GM21619 (cell line): ENCODE measurements at regions not wholly inside any gene's neighbourhood (a gene's known extent, or its start where the extent isn't known, plus 50 kb on each side); places are given as distances from the start of the nearest gene placed in this dataset.
A peak's percentile ranks its signal among the peaks of the same experiment; 100 is the strongest.
"Not testable (repeated sequence)": the region's sequence is repeated elsewhere in the genome, so short reads cannot be mapped to it uniquely, and the experiment has no call there.

Experiments used
- ATAC-seq: cut with Tn5 transposase; IDR thresholded peaks from one replicate; pipeline ENCODE4 v1.9.1; 2021; ENCODE audit not compliant: unreplicated experiment

DNA sequence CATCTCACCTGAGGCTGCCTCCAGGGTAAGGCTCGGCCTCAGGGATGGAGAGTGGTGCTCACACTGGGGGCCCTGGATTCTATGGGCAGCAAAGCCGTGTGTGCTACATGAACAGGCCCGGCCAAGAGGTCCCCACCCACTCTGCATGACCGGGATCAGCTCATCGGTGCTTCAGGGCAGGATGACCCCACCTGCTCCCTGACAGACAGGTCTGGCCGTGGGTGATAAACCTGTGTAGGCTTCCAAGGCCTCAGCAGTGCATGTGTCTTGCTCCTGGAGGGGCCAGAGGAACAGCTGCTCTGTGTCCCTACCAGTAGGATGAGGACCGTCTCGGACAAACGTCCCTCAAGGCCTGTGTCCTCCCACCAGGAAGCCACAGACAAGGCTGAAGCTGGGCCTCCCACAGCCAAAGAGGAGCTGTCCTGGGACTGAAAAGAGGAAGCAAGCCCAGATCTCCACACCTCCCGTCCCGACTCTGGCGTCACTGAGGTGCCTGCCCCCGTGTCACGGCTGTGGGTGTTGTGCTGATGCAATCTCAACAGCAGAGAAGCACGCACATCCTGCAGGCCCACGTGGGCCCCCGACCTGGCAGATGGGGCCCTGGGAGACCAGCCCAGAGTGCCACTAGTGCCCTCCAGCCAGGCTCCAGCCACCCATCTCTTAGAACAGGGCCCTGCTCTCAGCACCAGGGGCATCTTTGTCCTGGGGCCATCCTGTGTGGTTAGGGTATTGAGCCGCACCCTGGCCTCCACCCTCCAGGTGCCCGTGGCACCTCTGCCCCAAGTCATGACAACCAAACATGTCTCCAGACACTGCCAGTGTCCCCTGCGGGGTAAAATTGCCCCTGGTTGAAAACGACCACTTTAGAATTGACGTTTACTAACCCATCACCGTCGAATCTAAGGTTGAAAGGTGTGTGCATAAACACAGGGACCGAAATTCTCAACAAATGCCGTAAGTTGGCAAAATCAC lies 5455.9 kb upstream of the TPTE start:
- ATAC-seq = peak; percentile 92

DNA sequence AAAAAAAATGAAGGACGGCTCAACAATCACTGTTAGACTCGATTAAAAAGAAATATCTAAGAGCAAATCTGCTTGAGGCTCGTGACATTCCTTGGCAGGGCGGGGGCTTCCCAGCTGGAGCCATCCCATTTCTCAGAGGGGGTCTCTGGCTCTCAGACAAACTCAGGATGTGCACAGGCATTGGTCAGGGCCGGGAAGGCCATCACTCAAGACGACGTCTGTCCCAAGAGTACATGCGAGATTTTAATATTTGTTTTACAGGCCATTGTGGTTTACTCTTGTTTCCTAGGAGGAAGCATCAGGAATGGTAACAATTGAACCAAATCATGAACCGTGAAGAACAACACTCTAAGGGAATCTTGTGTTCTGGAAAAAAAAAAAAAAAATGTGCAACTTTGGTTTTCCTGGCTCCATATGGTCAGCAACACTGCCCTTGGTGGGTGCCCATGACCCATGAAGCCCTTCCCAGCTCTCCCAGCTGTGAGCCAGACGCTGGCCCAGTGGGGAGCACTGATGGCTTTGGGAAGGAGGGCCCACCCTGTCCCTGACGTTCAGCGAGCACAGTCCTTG lies 5454.6 kb upstream of the TPTE start:
- ATAC-seq = not testable (repeated sequence)

DNA sequence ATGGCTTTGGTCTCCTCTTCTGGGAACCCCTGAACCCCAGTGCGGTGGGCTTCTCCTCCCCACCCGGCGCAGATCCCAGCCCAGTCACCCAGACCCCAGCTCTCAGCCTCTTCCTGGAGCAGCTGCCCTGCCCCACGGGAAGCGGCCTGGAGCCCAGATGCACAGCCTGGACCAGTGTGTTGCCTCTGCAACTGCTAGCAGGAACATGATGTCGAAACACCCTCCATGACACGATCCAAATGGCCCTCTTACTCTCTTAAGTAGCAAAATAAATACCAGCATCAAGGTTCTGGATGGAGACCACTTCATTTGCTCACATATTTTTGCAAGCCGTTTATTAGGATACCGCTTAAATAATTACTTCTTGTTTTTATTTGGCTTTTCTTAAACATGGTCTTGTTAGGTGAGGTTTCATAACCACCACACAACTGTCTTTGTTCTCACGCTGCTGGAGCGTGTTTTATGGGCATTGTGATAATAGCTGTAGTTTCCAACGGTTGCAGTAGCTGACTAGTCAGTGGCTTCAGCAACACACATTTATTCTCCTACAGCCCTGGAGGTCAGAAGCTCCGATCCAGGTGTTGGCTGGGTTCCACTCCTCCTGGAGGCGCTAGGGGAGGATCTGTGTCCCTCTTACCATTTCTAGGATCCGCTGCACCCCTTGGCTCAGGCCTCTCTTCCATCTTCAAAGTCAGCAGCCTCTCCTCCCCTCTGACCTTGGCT lies 5453.9 kb upstream of the TPTE start:
- ATAC-seq = not testable (repeated sequence)

GRCh38 chr21:5068649-5069048 lies 5452.7 kb upstream of the TPTE start:
- not testable (repeated sequence) for ATAC-seq

DNA sequence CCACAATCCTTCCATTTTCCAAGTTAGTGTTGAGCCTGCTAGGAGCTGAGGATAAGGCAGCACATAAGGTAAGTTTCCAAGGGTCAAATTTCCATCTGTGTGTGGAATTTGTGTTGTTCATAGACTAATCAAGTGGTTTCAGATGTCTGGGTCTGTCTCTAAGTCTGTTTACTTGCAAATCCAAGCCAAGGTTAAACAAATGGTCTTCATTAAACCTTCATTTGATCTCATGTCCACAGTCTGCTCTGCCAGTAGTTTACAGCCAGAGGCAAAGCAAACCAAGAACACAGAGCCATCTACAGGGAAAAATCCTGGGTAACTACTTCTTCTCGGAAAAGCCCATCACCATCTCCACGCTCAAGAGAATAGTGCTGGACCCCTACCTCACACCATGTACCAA lies 5450.2 kb upstream of the TPTE start:
- not testable (repeated sequence) for ATAC-seq

- not testable (repeated sequence) for ATAC-seq
These were observed 5444.5 kb upstream of the TPTE start for GRCh38 chr21:5076854-5077253.

DNA sequence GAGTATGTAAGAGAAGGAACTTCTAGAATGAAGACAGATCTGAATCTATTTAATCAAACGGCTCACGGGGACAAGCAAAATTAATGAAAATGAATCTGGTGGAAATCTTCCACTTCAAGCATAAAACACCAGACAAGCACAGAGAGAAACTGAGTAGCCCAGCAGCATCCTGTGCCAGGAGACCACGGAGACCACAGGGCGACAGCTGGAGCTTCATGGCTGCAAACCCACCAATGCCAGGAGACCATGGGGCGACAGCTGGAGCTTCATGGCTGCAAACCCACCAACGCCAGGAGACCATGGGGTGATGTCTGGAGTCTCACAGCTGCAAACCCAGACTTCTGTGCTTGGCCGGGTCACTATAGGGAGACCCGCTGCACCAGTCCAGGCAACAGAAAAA lies 5442.0 kb upstream of the TPTE start:
- ATAC-seq = not testable (repeated sequence)

DNA sequence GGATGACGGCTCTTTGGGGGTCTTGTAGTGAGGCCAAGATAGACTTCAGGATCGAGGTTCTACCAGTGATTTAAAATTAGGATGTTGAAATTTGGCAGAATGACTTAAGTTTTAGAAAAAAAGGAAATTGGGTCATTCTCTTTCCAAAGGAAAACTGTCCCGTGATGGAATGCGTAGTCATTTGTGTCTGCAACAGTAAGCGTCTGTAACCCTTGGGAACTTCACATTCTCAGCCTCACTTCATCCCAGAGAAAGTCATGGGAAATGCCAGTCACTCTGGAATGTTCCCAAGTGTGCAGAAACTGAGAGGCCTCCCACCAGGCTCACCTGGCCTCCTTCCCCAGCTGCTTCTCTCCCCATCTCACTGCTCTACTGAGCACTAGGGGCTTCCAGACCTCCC lies 5441.4 kb upstream of the TPTE start:
- not testable (repeated sequence) for ATAC-seq

GRCh38 chr21:5084246-5084645 lies 5437.1 kb upstream of the TPTE start:
- not testable (repeated sequence) for ATAC-seq

GRCh38 chr21:5085456-5085855 lies 5435.9 kb upstream of the TPTE start:
- ATAC-seq = not testable (repeated sequence)

- not testable (repeated sequence) for ATAC-seq
These were observed 5435.0 kb upstream of the TPTE start for GRCh38 chr21:5086416-5086815.

DNA sequence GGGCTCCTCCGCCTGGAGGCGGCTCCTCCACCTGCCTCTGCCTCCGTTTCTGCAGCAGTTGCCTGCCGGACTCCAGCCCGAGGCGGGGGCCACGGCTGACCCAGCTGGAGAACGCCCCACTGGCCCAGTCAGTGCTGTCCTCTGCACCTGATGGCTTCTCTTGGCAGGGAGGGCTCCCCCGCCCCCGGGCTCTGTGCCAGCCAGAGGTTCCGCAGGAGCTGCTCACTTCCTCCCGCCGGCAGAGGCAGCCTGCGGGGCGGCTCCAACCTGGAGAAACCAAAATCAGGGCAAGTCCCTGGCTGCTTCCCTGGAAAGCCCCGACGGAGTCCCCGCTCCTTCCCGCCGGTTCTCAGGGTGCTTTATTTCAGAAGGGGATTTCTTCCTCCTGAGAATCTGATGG lies 5432.6 kb upstream of the TPTE start:
- not testable (repeated sequence) for ATAC-seq

DNA sequence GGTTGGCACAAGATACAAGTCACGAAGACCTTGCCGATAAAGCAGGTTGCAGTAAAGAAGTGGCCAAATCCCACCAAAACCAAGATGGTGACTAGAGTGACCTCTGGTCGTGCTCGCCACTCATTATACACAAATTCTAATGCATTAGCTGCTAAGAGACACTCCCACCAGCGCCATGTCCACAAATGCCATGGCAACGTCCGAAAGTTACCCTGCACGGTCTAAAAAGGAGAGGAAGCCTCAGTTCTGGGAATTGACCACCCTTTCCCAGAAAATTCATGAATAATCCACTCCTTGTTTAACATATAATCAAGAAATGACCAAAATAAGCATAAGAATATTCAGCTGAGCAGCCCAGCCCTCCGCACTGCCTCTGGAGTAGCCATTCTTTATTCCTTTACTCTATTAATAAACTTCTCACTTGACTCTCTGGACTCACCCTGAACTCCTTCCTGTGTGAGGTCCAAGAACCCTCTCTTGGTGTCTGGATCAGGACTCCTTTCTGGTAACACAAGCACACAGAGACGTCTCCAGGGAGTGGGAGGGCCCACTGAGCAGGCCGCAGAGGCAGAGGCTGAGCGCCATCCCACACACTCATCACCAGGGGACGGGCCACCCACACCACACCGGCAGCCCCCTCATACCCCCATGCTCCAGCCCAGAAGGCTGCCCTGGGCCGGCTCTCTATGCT lies 5431.8 kb upstream of the TPTE start:
- not testable (repeated sequence) for ATAC-seq

- ATAC-seq = not testable (repeated sequence)
These were observed 5431.0 kb upstream of the TPTE start for GRCh38 chr21:5090132-5091079.

DNA sequence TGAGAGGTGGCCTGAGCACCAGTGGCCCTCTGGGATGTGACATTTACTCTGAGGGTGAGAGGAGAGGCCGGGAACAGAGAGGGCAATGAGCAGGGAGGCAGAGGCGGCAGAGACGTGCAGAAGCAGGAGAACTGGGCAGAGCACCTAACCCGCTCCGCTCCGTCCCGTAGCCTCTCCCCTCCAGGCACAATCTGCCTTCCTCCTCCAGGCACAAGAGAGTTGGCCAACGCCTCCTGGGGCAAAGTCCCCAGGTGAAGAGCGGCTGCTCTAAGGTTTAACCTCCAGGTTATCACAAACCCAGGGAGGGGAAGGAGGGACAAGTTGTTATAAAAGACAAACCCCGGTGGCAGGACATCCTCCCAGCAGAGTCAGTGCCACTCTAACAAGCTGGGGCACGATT lies 5430.1 kb upstream of the TPTE start:
- ATAC-seq = not testable (repeated sequence)

- not testable (repeated sequence) for ATAC-seq
These were observed 5425.8 kb upstream of the TPTE start for GRCh38 chr21:5095628-5096027.

DNA sequence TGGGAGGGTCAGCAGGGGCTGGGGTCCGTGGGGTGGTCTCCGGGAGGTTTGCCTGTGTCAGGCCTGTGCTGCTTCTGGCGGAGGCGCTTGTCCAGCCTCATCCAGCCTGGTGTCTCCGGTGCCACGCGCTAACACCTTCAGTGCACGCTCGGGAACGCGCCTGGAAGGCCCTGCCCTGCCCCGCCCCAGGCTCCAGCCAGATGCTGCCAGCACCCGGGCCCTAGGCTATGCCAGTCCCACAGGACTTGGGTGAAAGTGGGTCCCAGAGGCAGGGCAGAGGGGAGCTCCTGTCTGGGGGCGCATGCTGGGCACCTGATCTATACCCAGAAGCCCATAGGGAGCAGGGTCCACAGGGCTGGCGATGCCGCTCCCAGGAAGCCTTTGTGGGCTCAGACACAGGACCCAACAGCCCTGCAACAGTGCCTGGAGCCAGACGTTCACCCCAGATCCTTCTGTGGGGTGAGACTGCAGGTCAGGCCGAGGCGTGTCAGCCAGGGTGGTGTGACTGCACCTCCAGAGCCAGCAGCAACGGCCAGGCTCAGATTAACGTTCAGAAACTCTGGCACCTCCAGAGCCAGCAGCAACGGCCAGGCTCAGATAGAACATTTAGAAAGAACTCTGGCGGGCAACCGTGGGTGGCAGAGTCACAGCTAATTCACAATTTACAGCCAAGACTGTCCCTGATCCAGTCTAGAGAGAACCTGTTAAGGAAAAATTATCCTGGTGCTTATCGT lies 5423.2 kb upstream of the TPTE start:
- not testable (repeated sequence) for ATAC-seq

GRCh38 chr21:5100604-5101174 lies 5420.7 kb upstream of the TPTE start:
- not testable (repeated sequence) for ATAC-seq

GRCh38 chr21:5101749-5102148 lies 5419.6 kb upstream of the TPTE start:
- ATAC-seq = peak; percentile 41
